ENCODE measurements at regions not wholly inside any gene's neighbourhood (a gene's known extent, or its start where the extent isn't known, plus 50 kb on each side); places are given as distances from the start of the nearest gene placed in this dataset.
"Not testable (repeated sequence)": the region's sequence is repeated elsewhere in the genome, so short reads cannot be mapped to it uniquely, and the experiment has no call there.

GRCh38 chr15:68494573-68495110 lies 62.7 kb upstream of the ITGA11 start:
- in situ Hi-C loops (cut with MboI; ENCODE audit: low pct_unique_long_range_greater_than_20kb, low sequenced_read_pairs, unreplicated experiment) = no loop called here
- DNase-seq (ENCODE audit: low spot score) = no peak
- TF ChIP-seq CTCF (IDR thresholded peaks at IDR 0.05; ENCODE audit: extremely low read depth, insufficient read depth, missing control alignments) = no peak

GRCh38 chr15:68495221-68495950 lies 63.4 kb upstream of the ITGA11 start:
- in situ Hi-C loops (cut with MboI; ENCODE audit: low pct_unique_long_range_greater_than_20kb, low sequenced_read_pairs, unreplicated experiment) = no loop called here
- DNase-seq (ENCODE audit: low spot score) = no peak
- no peak for TF ChIP-seq CTCF (IDR thresholded peaks at IDR 0.05; ENCODE audit: extremely low read depth, insufficient read depth, missing control alignments)

- TF ChIP-seq CTCF (IDR thresholded peaks at IDR 0.05; ENCODE audit: extremely low read depth, insufficient read depth, missing control alignments) = no peak
These were observed 64.2 kb upstream of the ITGA11 start for GRCh38 chr15:68495981-68496705.

GRCh38 chr15:68496751-68497150 lies 64.8 kb upstream of the ITGA11 start:
- DNase-seq (ENCODE audit: low spot score); in situ Hi-C loops (cut with MboI; ENCODE audit: low pct_unique_long_range_greater_than_20kb, low sequenced_read_pairs, unreplicated experiment): not testable (repeated sequence)

More at GRCh38 chr15:68495981-68496705, 64.2 kb upstream of the ITGA11 start:
- no peak for DNase-seq (ENCODE audit: low spot score)
- in situ Hi-C loops (cut with MboI; ENCODE audit: low pct_unique_long_range_greater_than_20kb, low sequenced_read_pairs, unreplicated experiment) = no loop called here

GRCh38 chr15:68497206-68497910 lies 65.4 kb upstream of the ITGA11 start:
- DNase-seq (ENCODE audit: low spot score) = no peak
- in situ Hi-C loops (cut with MboI; ENCODE audit: low pct_unique_long_range_greater_than_20kb, low sequenced_read_pairs, unreplicated experiment) = no loop called here
- no peak for TF ChIP-seq CTCF (IDR thresholded peaks at IDR 0.05; ENCODE audit: extremely low read depth, insufficient read depth, missing control alignments)

- no peak for TF ChIP-seq CTCF (IDR thresholded peaks at IDR 0.05; ENCODE audit: extremely low read depth, insufficient read depth, missing control alignments)
- in situ Hi-C loops (cut with MboI; ENCODE audit: low pct_unique_long_range_greater_than_20kb, low sequenced_read_pairs, unreplicated experiment) = no loop called here
- no peak for DNase-seq (ENCODE audit: low spot score)
These were observed 66.1 kb upstream of the ITGA11 start for GRCh38 chr15:68498076-68498475.

Measured in GM13977 (cell line).